GM12891 (cell line): ENCODE measurements at regions not wholly inside any gene's neighbourhood (a gene's known extent, or its start where the extent isn't known, plus 50 kb on each side); places are given as distances from the start of the nearest gene placed in this dataset.

Source experiments
- POLR2A ChIP-seq: IDR thresholded peaks from 2 replicates; pipeline ENCODE4 v1.6.1; 2011; ENCODE audit warnings: low read depth, low read length, control low read depth
- POLR2AphosphoS5 ChIP-seq: IDR thresholded peaks from 2 replicates; pipeline ENCODE4 v1.6.1; 2011; ENCODE audit warnings: low read depth, low read length, control low read depth
- POU2F2 ChIP-seq: IDR thresholded peaks from 2 replicates; pipeline ENCODE4 v1.6.1; 2011; ENCODE audit warnings: low read depth, mild to moderate bottlenecking, control low read depth, low read length, moderate library complexity
- SPI1 ChIP-seq: IDR thresholded peaks from 2 replicates; pipeline ENCODE4 v1.6.1; 2011; ENCODE audit warnings: low read depth, low read length, control low read depth
- TAF1 ChIP-seq: IDR thresholded peaks from 2 replicates; pipeline ENCODE4 v1.6.1; 2011; ENCODE audit warnings: low read depth, low read length, control low read depth

GRCh38 chr10:64148607-64149006, 627.4 kb downstream of the REEP3 start:
- TF ChIP-seq POLR2A (no peak), TAF1 (no peak), POLR2AphosphoS5 (no peak), POU2F2 (no peak), SPI1 (no peak)
